ENCODE measurements at regions not wholly inside any gene's neighbourhood (a gene's known extent, or its start where the extent isn't known, plus 50 kb on each side); places are given as distances from the start of the nearest gene placed in this dataset.
"Not testable (repeated sequence)": the region's sequence is repeated elsewhere in the genome, so short reads cannot be mapped to it uniquely, and the experiment has no call there.

DNA sequence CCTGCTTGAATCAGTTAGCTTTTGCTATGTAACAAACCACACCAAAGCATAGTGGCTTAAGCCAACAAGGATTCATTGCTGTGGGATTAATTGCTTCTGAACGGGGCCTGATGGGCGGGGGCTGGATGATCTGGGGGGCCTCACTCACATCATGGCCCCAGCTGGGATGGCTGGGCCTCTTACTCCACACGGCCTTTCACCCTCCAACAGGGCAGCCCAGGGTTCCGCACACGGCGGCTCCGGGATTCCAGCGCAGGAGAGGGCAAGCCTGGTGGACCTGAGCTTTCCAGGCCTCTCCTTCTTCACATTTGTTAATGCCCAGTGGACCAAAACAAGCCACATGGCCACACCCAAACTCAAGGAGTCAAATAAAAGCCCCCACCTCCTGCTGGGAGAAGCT is 86.3 kb upstream of the PHLPP1 start:
- no peak for DNase-seq

DNA sequence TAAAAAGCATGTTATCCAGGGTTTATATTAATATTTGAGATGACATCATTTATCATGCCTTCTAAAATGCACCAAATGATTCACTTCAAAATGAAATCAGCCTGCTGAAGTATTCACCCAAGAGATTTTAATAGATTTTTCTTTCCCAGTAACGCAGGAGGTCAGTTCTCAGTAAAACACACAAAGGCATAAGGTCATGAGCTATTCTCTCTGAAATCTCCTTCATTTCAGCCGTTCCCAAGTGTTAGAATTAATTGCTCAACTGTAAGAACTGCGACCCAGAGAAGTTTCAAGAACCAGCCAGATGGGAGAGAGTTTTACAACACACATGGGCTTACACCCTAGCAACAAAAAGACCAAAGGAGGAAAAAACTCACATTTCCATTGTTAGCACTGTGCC is 84.2 kb upstream of the PHLPP1 start:
- no peak for DNase-seq

DNA sequence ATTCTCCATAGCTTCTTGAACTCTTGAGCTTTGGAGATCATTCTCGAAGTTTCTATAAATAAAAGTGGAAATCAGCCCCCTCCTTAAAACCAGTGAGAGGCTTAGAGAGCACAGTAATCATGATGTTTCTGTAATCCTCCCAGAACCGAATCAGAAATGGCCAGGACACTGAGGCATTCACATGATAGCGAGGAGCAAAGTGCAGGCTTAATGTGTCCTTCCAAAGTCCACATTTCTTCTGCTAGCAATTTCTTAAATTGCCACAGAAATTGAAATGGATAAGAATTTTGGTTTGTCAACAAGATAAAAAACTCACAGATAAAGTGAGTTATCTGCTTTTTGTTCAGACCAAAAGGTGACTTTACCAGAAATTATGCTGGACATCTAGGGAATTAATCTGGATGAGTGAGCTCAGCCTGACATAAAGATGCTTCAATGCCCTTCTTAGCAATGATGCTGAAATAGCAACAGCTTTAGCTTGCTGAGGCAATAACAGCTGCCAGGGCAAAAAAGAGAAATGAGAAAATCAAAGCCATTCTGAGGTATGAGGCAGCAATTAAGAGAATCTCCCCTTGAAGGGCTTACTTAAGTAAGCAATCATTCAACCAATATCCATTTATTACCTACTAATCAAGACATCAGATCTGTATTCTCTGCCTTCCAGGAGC is 82.4 kb upstream of the PHLPP1 start:
- DNase-seq: no peak

DNA sequence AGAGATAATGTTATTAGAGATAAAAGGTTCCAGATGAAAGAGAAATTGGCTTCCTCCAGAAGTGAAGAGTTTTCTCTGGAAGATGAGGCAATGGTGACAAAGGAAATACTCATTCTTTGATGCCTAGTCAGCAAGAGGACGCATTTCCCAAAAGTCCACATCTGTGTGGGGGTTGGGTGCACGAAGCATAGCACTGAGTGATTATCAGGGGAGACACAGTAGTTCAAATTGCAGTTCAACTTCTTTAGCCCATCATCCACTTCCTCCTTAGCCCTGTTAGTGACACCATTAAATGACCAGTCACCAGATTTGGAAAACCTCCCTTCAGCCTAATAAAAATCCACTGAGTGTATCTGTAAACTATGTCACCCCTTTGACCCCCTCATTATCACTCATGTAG is 80.9 kb upstream of the PHLPP1 start:
- DNase-seq: no peak

DNA sequence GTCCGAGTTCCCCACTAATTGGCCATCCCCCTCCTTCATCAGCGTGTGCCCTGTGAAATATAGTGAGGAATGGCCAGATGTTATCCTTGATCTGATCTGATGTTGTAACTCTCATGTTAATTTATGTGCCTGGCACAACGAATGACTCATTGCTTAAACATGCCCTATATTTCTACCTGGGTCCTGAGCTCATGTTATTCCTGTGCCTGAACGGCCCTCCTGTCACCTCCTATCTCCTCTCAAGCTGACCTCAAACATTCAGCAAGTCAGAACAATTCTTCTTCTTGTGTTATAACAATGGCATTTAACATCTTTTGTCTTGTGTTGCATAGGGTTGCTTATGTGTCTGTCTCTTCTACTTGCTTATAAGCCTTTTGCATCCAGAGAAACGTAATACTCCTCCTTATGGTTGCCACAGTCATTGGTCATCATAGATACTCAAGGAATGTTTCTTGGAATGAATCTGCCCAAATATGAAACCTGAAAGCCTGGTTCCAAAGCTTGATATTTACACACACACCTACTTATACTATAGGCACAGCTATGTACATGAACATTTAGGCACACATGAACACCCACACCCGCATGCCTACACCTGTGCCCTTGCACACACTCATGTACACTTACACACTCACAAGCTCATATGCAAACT is 80.2 kb upstream of the PHLPP1 start:
- no peak for DNase-seq

DNA sequence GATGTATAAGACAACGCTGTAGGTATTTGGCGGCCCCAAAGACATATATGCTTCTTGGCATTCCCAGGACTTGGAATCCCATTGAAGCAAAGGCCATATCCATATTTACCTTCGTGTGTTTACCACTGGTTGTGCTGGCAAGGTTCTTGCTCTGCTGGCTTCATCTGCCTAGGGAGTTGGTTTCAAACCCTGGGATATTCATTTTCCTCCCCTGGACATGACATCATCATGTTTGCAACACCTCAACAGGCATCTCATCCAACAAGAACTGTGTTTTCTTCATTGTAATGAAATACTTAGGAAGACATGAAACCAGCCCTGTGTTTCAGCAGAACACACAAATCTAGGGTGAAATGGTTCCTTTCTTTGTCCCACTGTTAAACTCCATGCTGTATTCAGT is 77.9 kb upstream of the PHLPP1 start:
- DNase-seq: no peak

DNA sequence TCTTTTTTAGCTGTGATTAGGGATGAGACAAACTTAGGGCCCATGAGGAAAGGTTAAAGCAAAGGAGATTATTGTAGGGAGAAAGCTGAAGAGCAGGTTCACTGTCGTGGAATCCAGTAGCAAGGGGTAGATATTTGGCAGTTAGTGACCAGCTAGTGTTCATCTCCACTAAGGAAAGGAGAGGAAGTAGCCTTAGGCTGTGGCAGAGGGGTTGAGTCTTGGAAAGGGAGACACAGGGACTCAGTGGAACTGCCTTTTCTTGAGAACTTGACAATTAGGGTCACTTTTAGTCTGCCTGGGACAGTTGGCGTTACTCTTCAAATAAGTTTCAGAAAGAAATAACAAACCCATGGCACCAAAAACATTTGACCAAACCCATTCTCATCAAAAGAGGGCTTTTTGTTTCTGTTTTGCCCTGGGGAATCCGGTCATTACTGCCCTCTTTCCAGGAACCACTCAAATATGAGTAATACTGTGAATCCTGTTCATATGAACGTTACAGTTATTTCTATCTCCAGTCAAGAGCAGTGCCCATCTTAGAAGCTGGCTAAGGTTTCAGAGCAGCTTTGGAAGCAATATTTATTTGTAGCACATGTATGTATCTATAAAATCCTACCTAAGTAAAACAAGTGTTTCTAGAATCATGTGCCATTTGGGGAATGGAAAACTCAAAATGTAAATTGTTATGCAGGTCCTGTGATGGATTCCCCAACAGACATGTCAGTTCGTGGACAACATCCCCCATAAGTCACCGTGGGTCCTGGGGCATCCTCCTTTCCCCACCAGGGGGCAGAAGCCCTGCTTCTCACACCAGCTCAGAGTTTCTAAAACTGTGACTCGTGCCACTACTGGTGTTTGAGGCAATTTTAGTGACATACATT is 77.3 kb upstream of the PHLPP1 start:
- DNase-seq: peak; percentile 84

DNA sequence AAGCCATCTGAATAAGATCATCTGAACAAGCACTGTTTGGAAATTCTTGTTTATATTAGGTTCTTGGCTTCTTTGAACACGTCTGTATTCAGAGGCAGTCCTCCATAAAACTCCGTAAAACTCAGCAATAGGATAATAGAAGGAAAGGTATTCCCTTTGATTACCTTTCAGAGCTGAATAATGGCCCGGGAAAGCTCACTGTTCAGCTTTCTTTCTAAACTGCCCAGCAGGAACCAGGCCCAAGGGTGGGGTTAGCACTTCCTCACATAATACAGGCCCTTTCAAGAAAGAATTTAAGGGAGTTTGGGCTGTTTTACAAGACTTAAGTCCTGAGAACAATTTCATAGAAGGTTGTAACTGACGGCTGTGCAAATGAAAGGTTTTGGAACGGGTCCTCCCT is 72.2 kb upstream of the PHLPP1 start:
- DNase-seq: no peak

DNA sequence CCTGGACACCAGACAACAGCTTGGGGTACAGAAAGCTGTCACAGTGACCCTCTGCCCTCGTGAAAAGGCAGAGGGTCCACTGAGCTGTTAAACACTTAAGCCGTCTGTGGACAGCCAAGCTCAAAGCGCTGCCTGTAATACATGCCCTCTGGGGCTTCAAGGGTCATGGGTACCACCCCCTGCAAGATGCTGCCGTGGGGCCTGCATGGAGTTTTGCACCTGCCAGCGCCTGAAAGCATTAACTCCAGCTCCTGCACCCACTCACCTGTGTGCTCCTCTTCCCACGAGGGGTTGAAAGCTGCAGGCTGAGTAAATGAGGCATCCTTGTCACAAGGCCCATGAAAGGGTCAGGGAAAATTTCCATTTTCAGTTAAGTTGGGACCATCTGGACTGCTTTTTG is 70.6 kb upstream of the PHLPP1 start:
- no peak for DNase-seq

DNA sequence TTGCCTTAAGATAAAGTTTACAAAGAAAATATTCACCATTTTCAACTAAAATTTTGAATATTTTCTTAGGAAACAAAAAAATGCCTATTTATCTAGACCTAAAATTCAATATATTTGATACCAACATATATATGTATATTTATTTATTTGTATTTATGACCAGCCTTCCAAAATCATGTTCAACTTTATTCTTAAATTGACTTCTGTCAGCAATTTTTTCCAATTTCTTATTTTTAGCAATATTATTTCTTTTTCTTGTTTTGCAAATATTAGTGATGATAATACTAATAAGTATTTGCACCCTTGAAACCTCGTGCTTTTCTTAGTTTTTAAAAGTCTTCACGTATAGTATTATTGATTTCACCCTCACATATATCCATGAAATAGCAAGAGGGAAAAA is 68.2 kb upstream of the PHLPP1 start:
- no peak for DNase-seq

DNA sequence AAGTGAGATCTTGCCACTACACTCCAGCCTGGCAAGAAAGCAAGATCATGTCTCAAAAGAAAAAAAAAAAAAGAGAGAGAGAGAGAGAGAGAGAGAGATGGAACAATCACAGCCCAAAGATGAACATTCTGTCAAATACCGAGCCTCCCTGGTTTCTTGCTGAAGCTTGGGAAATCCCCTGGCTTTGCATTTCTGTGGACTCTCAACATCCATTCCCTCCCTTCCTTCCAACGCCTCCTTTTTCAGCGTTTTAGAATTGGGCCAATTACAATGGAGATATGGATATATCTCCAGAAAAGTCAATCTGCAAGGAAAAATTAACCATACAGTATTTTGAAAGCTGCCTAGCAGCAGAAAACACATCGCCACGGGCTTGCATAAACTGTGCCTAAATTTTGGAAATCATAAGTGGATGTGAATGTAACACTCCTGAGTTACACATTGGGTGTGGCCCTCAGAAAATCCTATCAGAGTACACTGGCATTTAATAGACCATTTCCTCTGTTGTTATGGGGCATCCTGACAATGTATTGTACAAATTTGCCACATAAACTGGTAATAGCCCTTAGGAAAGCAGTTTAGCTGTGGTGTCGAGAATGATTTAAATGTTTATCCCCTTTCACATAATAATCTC is 67.2 kb upstream of the PHLPP1 start:
- no peak for DNase-seq

DNA sequence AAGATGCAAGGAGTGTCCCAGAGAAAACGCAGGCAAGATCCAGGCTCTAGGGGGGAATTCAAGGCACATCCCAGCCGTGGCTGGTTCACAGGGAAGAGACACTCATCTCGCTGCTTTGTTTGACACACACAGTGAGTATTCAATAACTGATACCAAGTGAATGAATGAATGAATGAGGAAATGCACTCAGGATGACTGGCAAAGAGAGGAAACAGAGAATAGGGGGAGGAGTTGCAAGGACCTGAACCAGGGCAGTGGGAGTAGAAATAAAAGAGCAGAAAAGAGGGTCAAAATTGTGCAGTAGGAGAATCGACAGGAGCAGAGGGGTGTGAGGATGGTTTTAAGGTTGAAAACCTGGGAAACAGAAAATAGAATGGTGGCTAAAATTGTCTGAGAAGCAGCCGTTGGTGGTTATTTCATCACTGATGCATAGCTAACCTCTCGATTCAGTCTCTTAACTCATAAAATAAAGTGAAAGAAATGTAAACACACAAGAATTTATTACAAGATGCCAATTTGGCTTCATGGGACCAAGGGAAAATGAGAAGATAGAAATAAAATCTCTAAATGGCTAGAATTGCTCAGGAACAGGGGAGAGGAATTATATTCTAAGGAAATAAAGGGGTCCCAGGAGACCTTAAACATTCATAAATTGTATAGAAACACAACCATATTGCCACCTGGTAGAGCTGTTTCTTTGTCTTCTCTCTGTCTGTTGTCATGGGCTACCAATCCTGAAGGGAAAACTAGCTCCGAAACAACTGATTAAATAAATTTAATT is 63.9 kb upstream of the PHLPP1 start:
- no peak for DNase-seq

DNA sequence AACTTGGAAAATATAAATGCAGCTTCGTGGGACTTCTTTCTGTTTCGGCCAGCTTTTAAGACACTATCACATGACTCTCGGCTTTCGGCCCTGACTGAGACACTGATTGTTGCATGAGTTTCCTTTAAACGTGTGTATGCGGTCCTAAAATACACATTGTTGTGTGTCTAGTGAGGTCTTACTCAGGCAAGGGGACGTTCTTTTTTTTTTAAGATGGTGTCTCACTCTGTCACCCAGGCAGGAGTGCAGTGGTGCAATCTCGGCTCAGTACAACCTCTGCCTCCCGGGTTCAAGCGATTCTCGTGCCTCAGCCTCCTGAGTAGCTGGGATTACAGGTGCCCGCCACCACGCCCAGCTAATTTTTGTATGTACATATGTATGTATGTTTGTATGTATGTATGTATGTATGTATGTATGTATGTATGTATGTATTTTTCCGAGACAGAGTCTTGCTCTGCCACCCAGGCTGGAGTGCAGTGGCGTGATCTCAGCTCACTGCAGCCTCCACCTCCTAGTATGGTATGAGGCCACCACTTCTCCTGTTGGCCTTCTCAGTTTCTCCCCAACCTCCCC is 63.2 kb upstream of the PHLPP1 start:
- DNase-seq: not testable (repeated sequence)

DNA sequence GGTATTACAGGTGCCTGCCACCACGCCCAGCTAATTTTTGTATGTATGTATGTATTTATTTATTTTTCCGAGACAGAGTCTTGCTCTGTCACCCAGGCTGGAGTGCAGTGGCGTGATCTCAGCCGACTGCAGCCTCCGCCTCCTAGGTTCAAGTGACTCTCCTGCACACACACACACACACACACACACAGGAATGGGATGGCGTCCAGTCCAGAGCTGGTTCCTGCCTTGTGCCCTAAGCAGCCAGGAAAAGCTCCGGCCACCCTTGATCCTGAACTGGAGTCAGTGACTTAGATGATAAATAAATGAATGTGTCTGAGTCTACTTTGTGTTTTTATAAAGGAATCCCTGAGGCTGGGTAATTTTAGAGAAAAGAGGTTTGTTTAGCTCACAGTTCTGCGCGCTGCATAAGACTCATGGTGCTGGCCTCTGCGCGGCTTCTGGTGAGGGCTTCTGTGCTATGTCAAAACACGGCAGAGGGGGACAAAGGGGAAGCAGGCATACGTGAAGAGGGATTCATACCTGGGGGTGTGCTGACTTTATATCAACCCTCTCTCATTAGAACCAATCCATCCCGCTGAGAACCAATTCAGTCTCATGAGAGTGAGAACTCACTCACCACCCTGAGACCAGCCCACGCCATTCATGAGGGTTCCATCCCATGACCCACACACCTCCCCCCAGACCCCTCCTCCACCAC is 59.7 kb upstream of the PHLPP1 start:
- DNase-seq: no peak

DNA sequence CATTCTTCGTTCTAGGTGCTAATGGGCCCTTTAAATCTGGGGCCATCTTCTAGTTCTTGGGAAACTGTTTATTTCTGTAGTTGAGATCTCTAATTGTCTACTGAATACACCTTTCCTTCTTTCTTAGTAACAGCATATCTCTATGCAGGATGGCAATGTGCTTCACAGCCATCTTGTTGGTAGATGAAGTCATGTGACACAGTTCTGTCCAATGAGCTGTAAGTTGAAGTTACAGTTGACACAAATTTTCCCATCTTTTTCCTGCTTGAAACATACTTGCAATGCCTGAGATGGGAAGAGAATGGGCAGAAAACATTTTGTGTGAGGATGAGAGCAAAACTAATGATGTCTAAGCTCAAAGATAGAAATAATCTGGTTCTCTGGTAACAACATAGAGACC is 57.3 kb upstream of the PHLPP1 start:
- DNase-seq: no peak

DNA sequence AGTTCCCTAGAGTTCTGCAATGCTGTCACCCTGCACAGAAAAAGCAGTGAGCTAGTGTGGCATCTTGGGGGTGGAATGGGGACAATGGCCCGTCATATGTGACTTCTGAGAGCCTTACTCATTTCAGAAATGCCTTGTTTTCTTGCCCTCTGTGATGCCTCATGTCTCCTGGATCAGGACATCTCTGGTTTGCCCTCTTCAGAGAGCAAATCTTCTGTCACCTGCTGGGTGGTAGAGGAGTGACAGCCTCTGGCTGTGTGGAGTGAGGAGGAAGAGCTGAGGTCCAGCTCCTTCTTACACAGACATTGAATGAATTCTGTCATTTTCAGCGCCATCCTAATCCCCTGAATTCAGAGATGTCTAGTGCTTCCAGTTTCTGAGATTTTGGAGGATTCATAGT is 55.6 kb upstream of the PHLPP1 start:
- peak; percentile 9 for DNase-seq

DNA sequence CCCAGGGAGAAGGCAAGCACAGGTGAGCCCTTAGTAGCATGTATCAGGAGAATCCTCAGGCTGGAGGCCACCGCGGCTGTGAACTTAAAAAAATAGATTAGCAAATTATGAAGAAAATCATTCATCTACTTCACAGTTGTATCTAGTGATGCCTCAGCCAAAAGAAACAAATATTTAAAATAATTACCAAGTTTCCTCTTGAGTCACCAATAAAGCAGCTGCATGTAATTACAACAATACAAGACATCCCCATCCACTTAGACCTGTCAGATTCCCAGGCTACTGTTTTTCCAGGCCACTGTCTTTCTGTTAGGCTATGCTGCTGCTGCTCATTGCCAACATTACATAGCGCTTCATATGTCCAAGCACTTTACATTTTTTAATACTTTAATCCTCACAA is 54.6 kb upstream of the PHLPP1 start:
- DNase-seq: no peak

DNA sequence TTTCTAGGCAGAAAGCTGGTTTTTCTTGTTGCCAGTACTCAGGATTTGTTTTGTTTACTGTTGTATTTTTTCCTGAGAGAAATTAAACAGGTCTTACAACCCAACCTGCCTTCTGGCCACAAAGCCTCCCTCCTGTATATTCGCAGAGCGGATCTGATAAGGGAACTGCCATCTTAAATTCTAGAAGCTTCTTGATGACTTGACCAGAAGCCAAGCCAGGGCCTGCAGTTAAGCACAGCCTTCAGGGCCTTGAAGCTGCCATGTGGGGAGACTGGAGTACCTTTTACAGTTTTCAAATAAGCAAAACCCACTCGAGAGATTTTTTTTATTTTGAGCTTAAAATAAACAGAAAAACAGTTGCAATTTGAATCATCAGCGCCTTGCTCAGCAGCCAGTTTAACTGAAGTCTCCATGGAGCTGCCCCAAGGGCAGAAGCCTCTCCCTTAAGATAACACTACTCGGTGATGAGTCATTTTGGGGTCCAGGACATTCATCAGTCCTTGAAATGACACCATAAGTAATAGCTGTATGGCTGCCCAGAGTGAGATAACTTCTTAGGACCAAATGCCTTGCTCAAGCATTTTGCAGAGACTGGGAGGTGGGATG is 51.5 kb upstream of the PHLPP1 start:
- DNase-seq: peak; percentile 65

DNA sequence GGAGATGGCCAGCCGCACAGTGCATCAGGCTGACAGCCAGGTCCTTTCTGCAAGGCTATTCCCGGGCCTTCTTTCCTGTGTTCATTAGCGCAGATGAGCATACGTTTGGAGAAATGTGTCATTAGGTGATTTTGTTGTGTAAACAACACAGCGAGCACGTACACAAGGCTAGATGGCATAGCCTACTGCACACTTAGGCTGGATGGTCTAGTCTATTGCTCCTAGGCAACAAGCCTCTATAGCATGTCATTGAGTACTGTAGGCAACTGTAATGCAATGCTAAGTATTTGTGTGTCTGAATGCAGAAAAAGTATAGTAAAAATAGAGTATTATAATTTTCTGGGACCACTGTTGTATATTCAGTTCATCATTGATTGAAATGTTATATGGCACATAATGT is 50.9 kb upstream of the PHLPP1 start:
- DNase-seq: no peak

DNA sequence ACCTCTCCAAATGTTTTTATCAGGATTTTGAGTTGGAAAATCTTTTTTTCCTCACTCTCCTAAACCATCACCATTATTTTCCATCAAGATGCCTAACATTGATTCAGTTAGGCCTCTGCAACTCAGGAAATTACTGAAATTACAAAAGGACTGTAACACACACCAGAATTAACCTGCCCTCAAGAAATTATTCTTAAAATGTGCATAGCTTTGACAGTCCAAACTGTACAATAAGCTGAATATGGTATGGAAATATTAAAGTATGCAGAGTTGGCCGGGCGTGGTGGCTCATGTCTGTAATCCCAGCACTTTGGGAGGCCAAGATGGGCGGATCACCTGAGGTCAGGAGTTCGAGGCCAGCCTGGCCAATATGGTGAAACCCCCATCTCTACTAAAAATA is 50.2 kb upstream of the PHLPP1 start:
- DNase-seq: no peak

Data from activated CD4-positive, alpha-beta T cell treated with anti-CD3 and anti-CD28 coated beads, Interleukin-10, Interleukin-2, amounts not matched to agents 100 ng/mL and 50 ng/mL, durations not matched to agents 16 hours and 8 hours (primary cell).